NCI-H2029 (cell line): ENCODE measurements at regions not wholly inside any gene's neighbourhood (a gene's known extent, or its start where the extent isn't known, plus 50 kb on each side); places are given as distances from the start of the nearest gene placed in this dataset.

Experiments
- DNase-seq: peaks from one replicate; lab custom pipeline; 2025; lab: John Stamatoyannopoulos, UW

GRCh38 chr5:168055961-168056360 is 235.5 kb upstream of the WWC1 start:
- DNase-seq: no peak

GRCh38 chr5:168056499-168057182 is 234.8 kb upstream of the WWC1 start:
- DNase-seq: no peak

GRCh38 chr5:168057905-168058304 is 233.5 kb upstream of the WWC1 start:
- DNase-seq: no peak

- DNase-seq: no peak
Observed at GRCh38 chr5:168059131-168059530, 232.3 kb upstream of the WWC1 start.

GRCh38 chr5:168062239-168062638 is 229.2 kb upstream of the WWC1 start:
- DNase-seq: no peak

- DNase-seq: no peak
Observed at GRCh38 chr5:168064457-168064856, 227.0 kb upstream of the WWC1 start.

- DNase-seq: no peak
Observed at GRCh38 chr5:168064933-168065622, 226.4 kb upstream of the WWC1 start.

GRCh38 chr5:168066536-168067208 is 224.8 kb upstream of the WWC1 start:
- DNase-seq: no peak

GRCh38 chr5:168070761-168071160 is 220.7 kb upstream of the WWC1 start:
- DNase-seq: no peak

GRCh38 chr5:168072665-168073064 is 218.8 kb upstream of the WWC1 start:
- no peak for DNase-seq

- DNase-seq: no peak
Observed at GRCh38 chr5:168073311-168073710, 218.1 kb upstream of the WWC1 start.

- no peak for DNase-seq
Observed at GRCh38 chr5:168073991-168074800, 217.2 kb upstream of the WWC1 start.

GRCh38 chr5:168075387-168075786 is 216.1 kb upstream of the WWC1 start:
- DNase-seq: no peak

- DNase-seq: no peak
Observed at GRCh38 chr5:168076561-168076991, 214.9 kb upstream of the WWC1 start.

GRCh38 chr5:168085261-168086031 is 206.0 kb upstream of the WWC1 start:
- DNase-seq: no peak

GRCh38 chr5:168086104-168086610 is 205.3 kb upstream of the WWC1 start:
- peak; percentile 6 for DNase-seq

GRCh38 chr5:168086746-168087145 is 204.7 kb upstream of the WWC1 start:
- DNase-seq: no peak

- no peak for DNase-seq
Observed at GRCh38 chr5:168088410-168089173, 202.9 kb upstream of the WWC1 start.

GRCh38 chr5:168089201-168089887 is 202.1 kb upstream of the WWC1 start:
- no peak for DNase-seq
